ENCODE measurements at regions not wholly inside any gene's neighbourhood (a gene's known extent, or its start where the extent isn't known, plus 50 kb on each side); places are given as distances from the start of the nearest gene placed in this dataset.

GRCh38 chr16:5605404-5605803 is 507.8 kb upstream of the EEF2KMT start:
- TF ChIP-seq TCF12 (IDR thresholded peaks at IDR 0.05; ENCODE audit: low read depth) (no peak), MAX (IDR thresholded peaks at IDR 0.05) (no peak), CEBPB (IDR thresholded peaks at IDR 0.05) (no peak)

Measured in Ishikawa (cell line).